WTC11 (cell line): ENCODE measurements at regions not wholly inside any gene's neighbourhood (a gene's known extent, or its start where the extent isn't known, plus 50 kb on each side); places are given as distances from the start of the nearest gene placed in this dataset.

Source experiments
- ATAC-seq: fragments of 200-7000 bp; cut with Tn5 transposase; 2 replicates; pipeline ENCODE4 v1.10.0; 2021; ENCODE audit warnings: mild to moderate bottlenecking, moderate library complexity
- CTCF ChIA-PET: fragments of 300-600 bp; sonication (Branson Sonifier 250); formaldehyde crosslinking; loops from one replicate; lab custom pipeline; 2021; ENCODE audit warnings: antibody characterized with exemption; lab: Charles Lee
- POLR2A ChIA-PET: fragments of 350-600 bp; sonication (Branson Sonifier 250); formaldehyde crosslinking; loops from one replicate; lab custom pipeline; 2021; ENCODE audit warnings: antibody characterized with exemption; lab: Charles Lee
- DNase-seq: peaks from one replicate; pipeline ENCODE4 v3.0.0; 2021; ENCODE audit warnings: low spot score
- H3K27ac Mint-ChIP-seq: 2 replicates; pipeline ENCODE4 v1.8.0; 2021; ENCODE audit warnings: mixed read lengths
- H3K27me3 Mint-ChIP-seq: 2 replicates; pipeline ENCODE4 v1.8.0; 2021; ENCODE audit warnings: low read depth, mild to moderate bottlenecking, moderate library complexity, mixed read lengths
- H3K36me3 Mint-ChIP-seq: 2 replicates; pipeline ENCODE4 v1.8.0; 2021; ENCODE audit warnings: mixed read lengths
- H3K4me1 Mint-ChIP-seq: 2 replicates; pipeline ENCODE4 v1.8.0; 2022; ENCODE audit warnings: mixed read lengths
- H3K4me3 Mint-ChIP-seq: 2 replicates; pipeline ENCODE4 v1.8.0; 2021; ENCODE audit warnings: mild to moderate bottlenecking, moderate library complexity, mixed read lengths
- H3K9me3 Mint-ChIP-seq: 2 replicates; pipeline ENCODE4 v1.8.0; 2021; ENCODE audit warnings: mixed read lengths
- FOXJ3 ChIP-seq: sonication (generic); formaldehyde crosslinking; IDR thresholded peaks from 2 replicates; pipeline ENCODE4 v1.9.0; 2021; ENCODE audit warnings: missing genetic modification reagents, mild to moderate bottlenecking, borderline replicate concordance
- FOXK1 ChIP-seq: sonication (generic); formaldehyde crosslinking; IDR thresholded peaks from 2 replicates; pipeline ENCODE4 v1.8.0; 2022; ENCODE audit warnings: mild to moderate bottlenecking, moderate library complexity, missing genetic modification reagents
- HMGA2 ChIP-seq: fragments of 250-450 bp; sonication (Bioruptor Pico); IDR thresholded peaks from 2 replicates; pipeline ENCODE4 v1.4.0; 2021; ENCODE audit warnings: mild to moderate bottlenecking, moderate library complexity
- IRF2 ChIP-seq: sonication (generic); formaldehyde crosslinking; IDR thresholded peaks from 2 replicates; pipeline ENCODE4 v1.8.0; 2022; ENCODE audit warnings: low read depth, missing genetic modification reagents, borderline replicate concordance
- NR1H2 ChIP-seq: sonication (generic); formaldehyde crosslinking; IDR thresholded peaks from 2 replicates; pipeline ENCODE4 v1.9.0; 2021; ENCODE audit warnings: mild to moderate bottlenecking, moderate library complexity, missing genetic modification reagents
- OVOL2 ChIP-seq: fragments of 250-450 bp; sonication (Bioruptor Pico); IDR thresholded peaks from 2 replicates; pipeline ENCODE4 v1.9.0; 2021; ENCODE audit warnings: mild to moderate bottlenecking, borderline replicate concordance
- PRRX2 ChIP-seq: fragments of 250-450 bp; sonication (Bioruptor Pico); IDR thresholded peaks from 2 replicates; pipeline ENCODE4 v1.8.0; 2021; ENCODE audit warnings: mild to moderate bottlenecking
- SMAD4 ChIP-seq: sonication (generic); formaldehyde crosslinking; IDR thresholded peaks from 2 replicates; pipeline ENCODE4 v1.8.0; 2022; ENCODE audit warnings: mild to moderate bottlenecking, missing genetic modification reagents
- SOX15 ChIP-seq: fragments of 250-450 bp; sonication (Bioruptor Pico); IDR thresholded peaks from 2 replicates; pipeline ENCODE4 v1.9.0; 2021; ENCODE audit warnings: mild to moderate bottlenecking
- TP53 ChIP-seq: sonication (generic); formaldehyde crosslinking; IDR thresholded peaks from 2 replicates; pipeline ENCODE4 v1.8.1; 2023; ENCODE audit warnings: mild to moderate bottlenecking, missing genetic modification reagents
- ZNF138 ChIP-seq: sonication (generic); formaldehyde crosslinking; conservative IDR thresholded peaks from 2 replicates; pipeline ENCODE4 v1.8.1; 2022; ENCODE audit warnings: mild to moderate bottlenecking, moderate library complexity, missing genetic modification reagents
- TF ChIP-seq, protein P1 (sequence below): sonication (generic); formaldehyde crosslinking; IDR thresholded peaks from 2 replicates; pipeline ENCODE4 v1.8.1; 2022; ENCODE audit warnings: mild to moderate bottlenecking, missing genetic modification reagents, moderate library complexity, borderline replicate concordance
- TF ChIP-seq, protein P2 (sequence below): sonication (generic); formaldehyde crosslinking; IDR thresholded peaks from 2 replicates; pipeline ENCODE4 v1.8.1; 2022; ENCODE audit warnings: low read depth, mild to moderate bottlenecking, moderate library complexity, missing genetic modification reagents, borderline replicate concordance
- TF ChIP-seq, protein P3 (sequence below): sonication (generic); formaldehyde crosslinking; IDR thresholded peaks from 2 replicates; pipeline ENCODE4 v1.8.0; 2022; ENCODE audit warnings: mild to moderate bottlenecking, missing genetic modification reagents
- TF ChIP-seq, protein P4 (sequence below): sonication (generic); formaldehyde crosslinking; IDR thresholded peaks from 2 replicates; pipeline ENCODE4 v1.8.1; 2023; ENCODE audit warnings: mild to moderate bottlenecking, missing genetic modification reagents, moderate library complexity
- TF ChIP-seq, protein P5 (sequence below): sonication (generic); formaldehyde crosslinking; conservative IDR thresholded peaks from 2 replicates; pipeline ENCODE4 v1.8.1; 2022; ENCODE audit warnings: mild to moderate bottlenecking, missing genetic modification reagents
- TF ChIP-seq, protein P6 (sequence below): sonication (generic); formaldehyde crosslinking; conservative IDR thresholded peaks from 2 replicates; pipeline ENCODE4 v1.8.1; 2023; ENCODE audit warnings: mild to moderate bottlenecking, low read depth, missing genetic modification reagents, moderate library complexity
- TF ChIP-seq, protein P7 (sequence below): fragments of 250-450 bp; sonication (Bioruptor Pico); IDR thresholded peaks from 2 replicates; pipeline ENCODE4 v2.1.2; 2022; ENCODE audit warnings: mild to moderate bottlenecking, moderate library complexity
- TF ChIP-seq, protein P8 (sequence below): sonication (generic); formaldehyde crosslinking; IDR thresholded peaks from 2 replicates; pipeline ENCODE4 v1.8.0; 2022; ENCODE audit warnings: mild to moderate bottlenecking, missing genetic modification reagents
- TF ChIP-seq, protein P9 (sequence below): fragments of 250-450 bp; sonication (Bioruptor Pico); IDR thresholded peaks from 2 replicates; pipeline ENCODE4 v1.8.0; 2021; ENCODE audit warnings: mild to moderate bottlenecking

DNA sequence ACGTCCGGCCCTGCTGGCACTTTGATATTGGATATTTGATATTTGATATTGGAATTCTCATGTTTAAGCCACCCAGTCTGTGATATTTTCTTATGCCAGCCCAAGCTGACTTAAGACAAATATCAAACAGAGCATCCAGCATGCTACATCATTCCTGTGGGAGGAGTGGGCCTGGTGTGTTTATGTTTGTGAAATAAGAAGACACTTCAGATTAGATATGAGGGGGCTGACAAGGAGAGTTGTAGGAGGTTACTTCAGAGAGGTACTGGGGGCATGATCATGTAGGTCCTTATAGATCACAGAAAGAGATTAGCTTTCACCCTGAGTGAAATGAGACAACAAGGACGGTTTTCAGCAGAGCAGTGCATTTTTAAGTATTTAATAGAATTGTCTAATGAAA is 382.9 kb downstream of the SEMA3D start:
- DNase-seq, result no peak
- CTCF ChIA-PET, result no interaction called here
- H3K27me3 Mint-ChIP-seq, result no peaks in the 10 kb centered on the region
- no peaks in the 10 kb centered on the region for H3K36me3 Mint-ChIP-seq
- H3K9me3 Mint-ChIP-seq, result no peaks in the 10 kb centered on the region
- TF ChIP-seq, protein P1, sequence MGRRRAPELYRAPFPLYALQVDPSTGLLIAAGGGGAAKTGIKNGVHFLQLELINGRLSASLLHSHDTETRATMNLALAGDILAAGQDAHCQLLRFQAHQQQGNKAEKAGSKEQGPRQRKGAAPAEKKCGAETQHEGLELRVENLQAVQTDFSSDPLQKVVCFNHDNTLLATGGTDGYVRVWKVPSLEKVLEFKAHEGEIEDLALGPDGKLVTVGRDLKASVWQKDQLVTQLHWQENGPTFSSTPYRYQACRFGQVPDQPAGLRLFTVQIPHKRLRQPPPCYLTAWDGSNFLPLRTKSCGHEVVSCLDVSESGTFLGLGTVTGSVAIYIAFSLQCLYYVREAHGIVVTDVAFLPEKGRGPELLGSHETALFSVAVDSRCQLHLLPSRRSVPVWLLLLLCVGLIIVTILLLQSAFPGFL (CRISPR knock-in tag), result no peak
- TF ChIP-seq, protein P2, sequence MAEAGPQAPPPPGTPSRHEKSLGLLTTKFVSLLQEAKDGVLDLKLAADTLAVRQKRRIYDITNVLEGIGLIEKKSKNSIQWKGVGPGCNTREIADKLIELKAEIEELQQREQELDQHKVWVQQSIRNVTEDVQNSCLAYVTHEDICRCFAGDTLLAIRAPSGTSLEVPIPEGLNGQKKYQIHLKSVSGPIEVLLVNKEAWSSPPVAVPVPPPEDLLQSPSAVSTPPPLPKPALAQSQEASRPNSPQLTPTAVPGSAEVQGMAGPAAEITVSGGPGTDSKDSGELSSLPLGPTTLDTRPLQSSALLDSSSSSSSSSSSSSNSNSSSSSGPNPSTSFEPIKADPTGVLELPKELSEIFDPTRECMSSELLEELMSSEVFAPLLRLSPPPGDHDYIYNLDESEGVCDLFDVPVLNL (CRISPR knock-in tag), result no peak
- no peak overlapping the region for H3K4me3 Mint-ChIP-seq
- peaks cover 11% of the 10 kb centered on the region for H3K4me1 Mint-ChIP-seq
- POLR2A ChIA-PET, result interaction anchor here (0.7 kb wide), 1 partner anchor 1841 kb away, joined by 5 read pairs; no protein-coding TSS in a partner anchor
- no peak for ATAC-seq
- H3K27ac Mint-ChIP-seq, result no peak overlapping the region

DNA sequence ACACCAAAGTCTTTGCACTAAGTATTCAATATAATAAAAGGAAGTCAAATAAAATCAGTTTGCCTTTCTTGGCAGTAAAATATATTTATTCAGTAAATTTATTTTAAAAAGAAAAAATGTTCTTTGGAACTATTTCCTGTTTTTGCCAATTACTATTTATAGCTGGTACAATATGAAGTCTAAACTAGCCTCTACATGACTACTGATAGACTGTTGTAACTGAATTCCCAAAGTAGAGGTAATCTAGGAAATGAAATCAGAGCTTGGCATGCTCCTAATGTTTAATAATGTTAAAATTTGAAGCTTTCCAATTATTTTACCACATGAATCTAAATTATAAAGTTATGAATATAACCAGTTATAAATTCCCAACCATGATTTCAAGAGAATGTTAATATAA is 385.5 kb downstream of the SEMA3D start:
- peaks cover 11% of the 10 kb centered on the region for H3K4me1 Mint-ChIP-seq
- H3K27me3 Mint-ChIP-seq, result no peaks in the 10 kb centered on the region
- H3K36me3 Mint-ChIP-seq, result peaks cover 8% of the 10 kb centered on the region; the same call in 1 of the 2 replicates
- ChIA-PET CTCF (no interaction called here), POLR2A (no interaction called here)
- TF ChIP-seq, protein P3, sequence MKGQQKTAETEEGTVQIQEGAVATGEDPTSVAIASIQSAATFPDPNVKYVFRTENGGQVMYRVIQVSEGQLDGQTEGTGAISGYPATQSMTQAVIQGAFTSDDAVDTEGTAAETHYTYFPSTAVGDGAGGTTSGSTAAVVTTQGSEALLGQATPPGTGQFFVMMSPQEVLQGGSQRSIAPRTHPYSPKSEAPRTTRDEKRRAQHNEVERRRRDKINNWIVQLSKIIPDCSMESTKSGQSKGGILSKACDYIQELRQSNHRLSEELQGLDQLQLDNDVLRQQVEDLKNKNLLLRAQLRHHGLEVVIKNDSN (CRISPR knock-in tag), result no peak
- TF ChIP-seq HMGA2 (CRISPR knock-in tag) (no peak), NR1H2 (no peak), SOX15 (CRISPR knock-in tag) (no peak), IRF2 (CRISPR knock-in tag) (no peak), OVOL2 (CRISPR knock-in tag) (no peak), PRRX2 (no peak), FOXJ3 (CRISPR knock-in tag) (no peak), SMAD4 (CRISPR knock-in tag) (no peak), TP53 (CRISPR knock-in tag) (no peak), FOXK1 (CRISPR knock-in tag) (no peak), ZNF138 (no peak)
- TF ChIP-seq, protein P4, sequence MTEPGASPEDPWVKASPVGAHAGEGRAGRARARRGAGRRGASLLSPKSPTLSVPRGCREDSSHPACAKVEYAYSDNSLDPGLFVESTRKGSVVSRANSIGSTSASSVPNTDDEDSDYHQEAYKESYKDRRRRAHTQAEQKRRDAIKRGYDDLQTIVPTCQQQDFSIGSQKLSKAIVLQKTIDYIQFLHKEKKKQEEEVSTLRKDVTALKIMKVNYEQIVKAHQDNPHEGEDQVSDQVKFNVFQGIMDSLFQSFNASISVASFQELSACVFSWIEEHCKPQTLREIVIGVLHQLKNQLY, result no peak
- TF ChIP-seq, protein P5, sequence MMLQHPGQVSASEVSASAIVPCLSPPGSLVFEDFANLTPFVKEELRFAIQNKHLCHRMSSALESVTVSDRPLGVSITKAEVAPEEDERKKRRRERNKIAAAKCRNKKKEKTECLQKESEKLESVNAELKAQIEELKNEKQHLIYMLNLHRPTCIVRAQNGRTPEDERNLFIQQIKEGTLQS (CRISPR knock-in tag), result no peak
- TF ChIP-seq, protein P6, sequence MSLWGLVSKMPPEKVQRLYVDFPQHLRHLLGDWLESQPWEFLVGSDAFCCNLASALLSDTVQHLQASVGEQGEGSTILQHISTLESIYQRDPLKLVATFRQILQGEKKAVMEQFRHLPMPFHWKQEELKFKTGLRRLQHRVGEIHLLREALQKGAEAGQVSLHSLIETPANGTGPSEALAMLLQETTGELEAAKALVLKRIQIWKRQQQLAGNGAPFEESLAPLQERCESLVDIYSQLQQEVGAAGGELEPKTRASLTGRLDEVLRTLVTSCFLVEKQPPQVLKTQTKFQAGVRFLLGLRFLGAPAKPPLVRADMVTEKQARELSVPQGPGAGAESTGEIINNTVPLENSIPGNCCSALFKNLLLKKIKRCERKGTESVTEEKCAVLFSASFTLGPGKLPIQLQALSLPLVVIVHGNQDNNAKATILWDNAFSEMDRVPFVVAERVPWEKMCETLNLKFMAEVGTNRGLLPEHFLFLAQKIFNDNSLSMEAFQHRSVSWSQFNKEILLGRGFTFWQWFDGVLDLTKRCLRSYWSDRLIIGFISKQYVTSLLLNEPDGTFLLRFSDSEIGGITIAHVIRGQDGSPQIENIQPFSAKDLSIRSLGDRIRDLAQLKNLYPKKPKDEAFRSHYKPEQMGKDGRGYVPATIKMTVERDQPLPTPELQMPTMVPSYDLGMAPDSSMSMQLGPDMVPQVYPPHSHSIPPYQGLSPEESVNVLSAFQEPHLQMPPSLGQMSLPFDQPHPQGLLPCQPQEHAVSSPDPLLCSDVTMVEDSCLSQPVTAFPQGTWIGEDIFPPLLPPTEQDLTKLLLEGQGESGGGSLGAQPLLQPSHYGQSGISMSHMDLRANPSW (CRISPR knock-in tag), result no peak
- TF ChIP-seq, protein P7, sequence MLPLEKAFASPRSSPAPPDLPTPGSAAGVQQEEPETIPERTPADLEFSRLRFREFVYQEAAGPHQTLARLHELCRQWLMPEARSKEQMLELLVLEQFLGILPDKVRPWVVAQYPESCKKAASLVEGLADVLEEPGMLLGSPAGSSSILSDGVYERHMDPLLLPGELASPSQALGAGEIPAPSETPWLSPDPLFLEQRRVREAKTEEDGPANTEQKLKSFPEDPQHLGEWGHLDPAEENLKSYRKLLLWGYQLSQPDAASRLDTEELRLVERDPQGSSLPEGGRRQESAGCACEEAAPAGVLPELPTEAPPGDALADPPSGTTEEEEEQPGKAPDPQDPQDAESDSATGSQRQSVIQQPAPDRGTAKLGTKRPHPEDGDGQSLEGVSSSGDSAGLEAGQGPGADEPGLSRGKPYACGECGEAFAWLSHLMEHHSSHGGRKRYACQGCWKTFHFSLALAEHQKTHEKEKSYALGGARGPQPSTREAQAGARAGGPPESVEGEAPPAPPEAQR (CRISPR knock-in tag), result no peak
- TF ChIP-seq, protein P8, sequence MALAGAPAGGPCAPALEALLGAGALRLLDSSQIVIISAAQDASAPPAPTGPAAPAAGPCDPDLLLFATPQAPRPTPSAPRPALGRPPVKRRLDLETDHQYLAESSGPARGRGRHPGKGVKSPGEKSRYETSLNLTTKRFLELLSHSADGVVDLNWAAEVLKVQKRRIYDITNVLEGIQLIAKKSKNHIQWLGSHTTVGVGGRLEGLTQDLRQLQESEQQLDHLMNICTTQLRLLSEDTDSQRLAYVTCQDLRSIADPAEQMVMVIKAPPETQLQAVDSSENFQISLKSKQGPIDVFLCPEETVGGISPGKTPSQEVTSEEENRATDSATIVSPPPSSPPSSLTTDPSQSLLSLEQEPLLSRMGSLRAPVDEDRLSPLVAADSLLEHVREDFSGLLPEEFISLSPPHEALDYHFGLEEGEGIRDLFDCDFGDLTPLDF, result no peak
- TF ChIP-seq, protein P9, sequence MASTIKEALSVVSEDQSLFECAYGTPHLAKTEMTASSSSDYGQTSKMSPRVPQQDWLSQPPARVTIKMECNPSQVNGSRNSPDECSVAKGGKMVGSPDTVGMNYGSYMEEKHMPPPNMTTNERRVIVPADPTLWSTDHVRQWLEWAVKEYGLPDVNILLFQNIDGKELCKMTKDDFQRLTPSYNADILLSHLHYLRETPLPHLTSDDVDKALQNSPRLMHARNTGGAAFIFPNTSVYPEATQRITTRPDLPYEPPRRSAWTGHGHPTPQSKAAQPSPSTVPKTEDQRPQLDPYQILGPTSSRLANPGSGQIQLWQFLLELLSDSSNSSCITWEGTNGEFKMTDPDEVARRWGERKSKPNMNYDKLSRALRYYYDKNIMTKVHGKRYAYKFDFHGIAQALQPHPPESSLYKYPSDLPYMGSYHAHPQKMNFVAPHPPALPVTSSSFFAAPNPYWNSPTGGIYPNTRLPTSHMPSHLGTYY, result no peak
- peaks cover 13% of the 10 kb centered on the region for H3K9me3 Mint-ChIP-seq
- H3K27ac Mint-ChIP-seq, result no peak overlapping the region
- H3K4me3 Mint-ChIP-seq, result no peak overlapping the region
- DNase-seq, result no peak
- ATAC-seq, result no peak
